ENCODE measurements at regions not wholly inside any gene's neighbourhood (a gene's known extent, or its start where the extent isn't known, plus 50 kb on each side); places are given as distances from the start of the nearest gene placed in this dataset.

DNA sequence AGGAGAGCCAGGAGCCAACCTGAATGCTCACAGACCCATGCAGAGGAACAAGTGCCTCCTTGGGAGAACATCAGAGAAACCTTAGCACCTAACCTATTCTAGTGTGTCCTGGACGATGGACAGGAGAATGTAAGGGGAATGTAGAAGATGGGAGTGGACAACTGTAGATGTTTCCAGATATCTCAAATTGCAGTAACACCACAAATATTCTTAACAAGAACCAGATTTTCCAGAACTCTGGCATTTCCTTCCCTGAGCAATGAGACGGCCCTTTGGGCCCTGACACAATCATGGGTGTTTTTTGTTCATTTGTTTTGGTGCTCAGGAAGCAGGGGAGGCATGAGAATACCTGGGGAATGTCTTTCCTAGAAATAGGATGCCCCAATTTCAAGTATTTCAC, 196.1 kb upstream of the PRSS1 start:
- TF ChIP-seq, protein P1, sequence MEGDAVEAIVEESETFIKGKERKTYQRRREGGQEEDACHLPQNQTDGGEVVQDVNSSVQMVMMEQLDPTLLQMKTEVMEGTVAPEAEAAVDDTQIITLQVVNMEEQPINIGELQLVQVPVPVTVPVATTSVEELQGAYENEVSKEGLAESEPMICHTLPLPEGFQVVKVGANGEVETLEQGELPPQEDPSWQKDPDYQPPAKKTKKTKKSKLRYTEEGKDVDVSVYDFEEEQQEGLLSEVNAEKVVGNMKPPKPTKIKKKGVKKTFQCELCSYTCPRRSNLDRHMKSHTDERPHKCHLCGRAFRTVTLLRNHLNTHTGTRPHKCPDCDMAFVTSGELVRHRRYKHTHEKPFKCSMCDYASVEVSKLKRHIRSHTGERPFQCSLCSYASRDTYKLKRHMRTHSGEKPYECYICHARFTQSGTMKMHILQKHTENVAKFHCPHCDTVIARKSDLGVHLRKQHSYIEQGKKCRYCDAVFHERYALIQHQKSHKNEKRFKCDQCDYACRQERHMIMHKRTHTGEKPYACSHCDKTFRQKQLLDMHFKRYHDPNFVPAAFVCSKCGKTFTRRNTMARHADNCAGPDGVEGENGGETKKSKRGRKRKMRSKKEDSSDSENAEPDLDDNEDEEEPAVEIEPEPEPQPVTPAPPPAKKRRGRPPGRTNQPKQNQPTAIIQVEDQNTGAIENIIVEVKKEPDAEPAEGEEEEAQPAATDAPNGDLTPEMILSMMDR (conservative IDR thresholded peaks at IDR 0.05; ENCODE audit: low read depth, low read length), result no peak
- TF ChIP-seq EZH2 (IDR thresholded peaks at IDR 0.05; ENCODE audit: borderline replicate concordance, low read depth, low read length, poor library complexity, severe bottlenecking), result no peak
